ENCODE measurements at regions not wholly inside any gene's neighbourhood (a gene's known extent, or its start where the extent isn't known, plus 50 kb on each side); places are given as distances from the start of the nearest gene placed in this dataset.

- TF ChIP-seq CTCF (IDR thresholded peaks at IDR 0.05 in 4 of 5, conservative IDR thresholded peaks at IDR 0.05 in 1 of 5) (no peak), POLR2A (IDR thresholded peaks at IDR 0.05) (no peak)
Measured at GRCh38 chr5:167816354-167816753, 475.1 kb upstream of the WWC1 start.

Measured in gastrocnemius medialis (tissue), 4 donors.